CD4-positive, alpha-beta T cell (primary cell): ENCODE measurements at regions not wholly inside any gene's neighbourhood (a gene's known extent, or its start where the extent isn't known, plus 50 kb on each side); places are given as distances from the start of the nearest gene placed in this dataset.

Source experiments
- ATAC-seq: fragments of 200-7000 bp; cut with Tn5 transposase; one replicate; pipeline ENCODE4 v1.10.0; 2022; ENCODE audit warnings: mild to moderate bottlenecking; ENCODE audit not compliant: poor library complexity
- CTCF ChIA-PET: fragments of 350-600 bp; sonication (Branson Sonifier 250); formaldehyde crosslinking; loops from one replicate; lab custom pipeline; 2021; ENCODE audit warnings: antibody characterized with exemption, inconsistent platforms; lab: Charles Lee
- POLR2A ChIA-PET: fragments of 350-600 bp; sonication (Branson Sonifier 250); formaldehyde crosslinking; loops from one replicate; lab custom pipeline; 2021; ENCODE audit warnings: antibody characterized with exemption, inconsistent platforms; lab: Charles Lee
- DNase-seq, 14 experiments: peaks; one replicate each; pipeline ENCODE4 v3.0.0-alpha.2; 2013 to 2020; ENCODE audit warnings: mixed read lengths in 2 of 14
- H3K27ac ChIP-seq, 2 donors: one replicate each; pipeline versions ENCODE4 v1.5.1 to v1.7.0; 2013; ENCODE audit warnings: low read length in 2 of 2, low read depth in 1 of 2, mild to moderate bottlenecking in 1 of 2
- H3K27me3 ChIP-seq, 2 experiments: 1 replicate in 1 of 2; 2 replicates in 1 of 2; pipeline versions ENCODE4 v1.6.1 to v1.7.0; 2013; ENCODE audit warnings: low read length in 2 of 2, control low read depth in 1 of 2, mild to moderate bottlenecking in 1 of 2, moderate library complexity in 1 of 2; ENCODE audit not compliant: insufficient read depth in 2 of 2, control insufficient read depth in 1 of 2
- H3K36me3 ChIP-seq: one replicate; pipeline ENCODE4 v1.6.1; 2013; ENCODE audit warnings: low read length, control low read depth; ENCODE audit not compliant: insufficient read depth
- H3K4me1 ChIP-seq: one replicate; pipeline ENCODE4 v1.6.1; 2013; ENCODE audit warnings: low read length, control low read depth; ENCODE audit not compliant: insufficient read depth
- H3K4me3 ChIP-seq: one replicate; pipeline ENCODE4 v1.5.1; 2013; ENCODE audit warnings: mild to moderate bottlenecking, low read length, moderate library complexity
- H3K9me3 ChIP-seq, 2 experiments: 1 replicate in 1 of 2; 2 replicates in 1 of 2; pipeline versions ENCODE4 v1.6.1 to v1.7.0; 2013; ENCODE audit warnings: low read length in 2 of 2, mild to moderate bottlenecking in 2 of 2, control low read depth in 1 of 2, moderate library complexity in 1 of 2; ENCODE audit not compliant: control insufficient read depth in 1 of 2, insufficient read depth in 1 of 2
- H3K27ac Mint-ChIP-seq: one replicate; pipeline ENCODE4 v1.8.0; 2020; ENCODE audit warnings: mixed read lengths
- H3K27me3 Mint-ChIP-seq: one replicate; pipeline ENCODE4 v1.8.0; 2021; ENCODE audit warnings: mixed read lengths
- H3K36me3 Mint-ChIP-seq: one replicate; pipeline ENCODE4 v1.8.0; 2021; ENCODE audit warnings: low read depth, mixed read lengths
- H3K4me1 Mint-ChIP-seq: one replicate; pipeline ENCODE4 v1.8.0; 2021; ENCODE audit warnings: low read depth, mixed read lengths
- H3K4me3 Mint-ChIP-seq: one replicate; pipeline ENCODE4 v1.8.0; 2020; ENCODE audit warnings: mild to moderate bottlenecking, mixed read lengths
- H3K9me3 Mint-ChIP-seq: one replicate; pipeline ENCODE4 v1.8.0; 2020; ENCODE audit warnings: mixed read lengths
- CTCF ChIP-seq: fragments of 200-600 bp; IDR thresholded peaks from one replicate; pipeline ENCODE4 v1.8.0; 2022; ENCODE audit warnings: antibody characterized with exemption, mild to moderate bottlenecking
- intact Hi-C, 2 experiments: fragments of 100-400 bp; cut with DNase I in 1 of 2; cut with micrococcal nuclease in 1 of 2; formaldehyde crosslinking; loops; one replicate each; pipeline versions ENCODE4 v1.15.1 to v1.9.0; 2023 to 2025; cut with DNase I, micrococcal nuclease

- Mint-ChIP-seq H3K4me1 (no peaks in the 10 kb centered on the region), H3K9me3 (peaks cover 5% of the 10 kb centered on the region), H3K36me3 (no peaks in the 10 kb centered on the region), H3K27me3 (no peaks in the 10 kb centered on the region), H3K27ac (no peak overlapping the region), H3K4me3 (no peak overlapping the region)
- Histone ChIP-seq H3K4me3 (no peak overlapping the region), H3K27me3 (no peaks in the 10 kb centered on the region), H3K4me1 (no peaks in the 10 kb centered on the region), H3K27ac (no peak overlapping the region), H3K9me3 (no peaks in the 10 kb centered on the region), H3K36me3 (no peaks in the 10 kb centered on the region)
- no peak for ATAC-seq
- TF ChIP-seq CTCF, result no peak
- no peak for DNase-seq
- POLR2A ChIA-PET, result no interaction called here
- CTCF ChIA-PET, result no interaction called here
- intact Hi-C loops, result no loop called here
Observed at GRCh38 chr11:91373497-91373896, 851.1 kb upstream of the FAT3 start.

- Mint-ChIP-seq H3K27ac (no peak overlapping the region), H3K4me1 (no peaks in the 10 kb centered on the region), H3K36me3 (no peaks in the 10 kb centered on the region), H3K27me3 (no peaks in the 10 kb centered on the region), H3K9me3 (peaks cover 13% of the 10 kb centered on the region), H3K4me3 (no peak overlapping the region)
- H3K9me3 ChIP-seq, result no peaks in the 10 kb centered on the region
- intact Hi-C loops, result no loop called here
- no peak overlapping the region for H3K27ac ChIP-seq
- ChIA-PET CTCF (no interaction called here), POLR2A (no interaction called here)
- no peak for ATAC-seq
- no peak for TF ChIP-seq CTCF
- H3K4me3 ChIP-seq, result no peak overlapping the region
- no peaks in the 10 kb centered on the region for H3K36me3 ChIP-seq
- H3K27me3 ChIP-seq, result no peaks in the 10 kb centered on the region
- no peak for DNase-seq
- no peaks in the 10 kb centered on the region for H3K4me1 ChIP-seq
Observed at GRCh38 chr11:91366816-91367215, 857.8 kb upstream of the FAT3 start.

- no peak overlapping the region for H3K4me3 Mint-ChIP-seq
- Histone ChIP-seq H3K27me3 (no peaks in the 10 kb centered on the region), H3K4me3 (no peak overlapping the region), H3K27ac (no peak overlapping the region), H3K4me1 (no peaks in the 10 kb centered on the region), H3K9me3 (no peaks in the 10 kb centered on the region), H3K36me3 (no peaks in the 10 kb centered on the region)
- CTCF ChIA-PET, result no interaction called here
- no peaks in the 10 kb centered on the region for H3K27me3 Mint-ChIP-seq
- POLR2A ChIA-PET, result no interaction called here
- ATAC-seq, result no peak
- H3K36me3 Mint-ChIP-seq, result no peaks in the 10 kb centered on the region
- no peak for TF ChIP-seq CTCF
- intact Hi-C loops, result no loop called here
- H3K4me1 Mint-ChIP-seq, result no peaks in the 10 kb centered on the region
- no peak overlapping the region for H3K27ac Mint-ChIP-seq
- H3K9me3 Mint-ChIP-seq, result peaks cover 13% of the 10 kb centered on the region
- DNase-seq, result no peak
Observed at GRCh38 chr11:91365986-91366585, 858.5 kb upstream of the FAT3 start.
